ENCODE measurements at regions not wholly inside any gene's neighbourhood (a gene's known extent, or its start where the extent isn't known, plus 50 kb on each side); places are given as distances from the start of the nearest gene placed in this dataset.

GRCh38 chr16:16994831-16995230 is 475.9 kb downstream of the XYLT1 start:
- 83% methylated on average over 4 of the region's 5 CpGs; no CpG with 5 or more reads in 1 of the 2 experiments for WGBS, 2 experiments (ENCODE audit: extremely low coverage in 2 of 2, insufficient read length in 1 of 2)
- H3K23ac ChIP-seq (ENCODE audit: low read depth, low read length): no peak overlapping the region
- CTCF ChIA-PET: no interaction called here
- in situ Hi-C loops (cut with MboI; ENCODE audit: low sequenced_read_pairs) (no loop called here), intact Hi-C loops (cut with micrococcal nuclease) (no loop called here), dilution Hi-C loops (cut with HindIII; ENCODE audit: low sequenced_read_pairs, unreplicated experiment) (no loop called here)
- H3K79me1 ChIP-seq (ENCODE audit: low read depth in 1 of 2, low read length in 2 of 2): no peaks in the 10 kb centered on the region
- no peak overlapping the region for H2BK15ac ChIP-seq (ENCODE audit: low read depth, low read length)
- BruUV-seq (replicated peaks): no TSS peak
- H2BK120ac ChIP-seq (ENCODE audit: low read depth, low read length): no peak overlapping the region
- POLR2A ChIA-PET (ENCODE audit: unreplicated experiment): no interaction called here
- no peak overlapping the region for H4K91ac ChIP-seq (ENCODE audit: insufficient read depth, low read depth, low read length)
- peaks cover 9% of the 10 kb centered on the region; the same call in 1 of the 2 replicates for H3K9me3 ChIP-seq (ENCODE audit: control insufficient read depth, insufficient read depth, low read length)
- no peak overlapping the region for H4K5ac ChIP-seq (ENCODE audit: low read depth, low read length)
- H3K18ac ChIP-seq (ENCODE audit: low read depth, low read length): no peak overlapping the region
- no peak overlapping the region for H3K4me2 ChIP-seq (ENCODE audit: low read depth, low read length)
- no peak overlapping the region for H3K4ac ChIP-seq (ENCODE audit: low read depth, low read length)
- H3K9me1 ChIP-seq (ENCODE audit: insufficient read depth, low read length): no peaks in the 10 kb centered on the region
- H3K27me3 ChIP-seq (ENCODE audit: control insufficient read depth, insufficient read depth, low read length): no peaks in the 10 kb centered on the region
- TF ChIP-seq CEBPB (IDR thresholded peaks at IDR 0.05; ENCODE audit: low read depth, low read length) (no peak), MXI1 (IDR thresholded peaks at IDR 0.05; ENCODE audit: borderline replicate concordance, low read depth, low read length) (no peak), USF2 (IDR thresholded peaks at IDR 0.05; ENCODE audit: low read depth, low read length) (no peak), RFX5 (IDR thresholded peaks at IDR 0.05; ENCODE audit: low read depth, low read length) (no peak), FOS (IDR thresholded peaks at IDR 0.05; ENCODE audit: low read depth, low read length) (no peak), SMC3 (IDR thresholded peaks at IDR 0.05; ENCODE audit: low read depth, low read length) (no peak), RAD21 (IDR thresholded peaks at IDR 0.05; ENCODE audit: low read length) (no peak), CHD1 (IDR thresholded peaks at IDR 0.05; ENCODE audit: low read depth, low read length) (no peak), POLR2A (IDR thresholded peaks at IDR 0.05; ENCODE audit: low read depth, low read length) (no peak), MAZ (IDR thresholded peaks at IDR 0.05; ENCODE audit: borderline replicate concordance, low read depth, low read length) (no peak), MAFK (IDR thresholded peaks at IDR 0.05; ENCODE audit: low read depth, low read length) (no peak), NFE2L2 (IDR thresholded peaks at IDR 0.05; ENCODE audit: low read depth, low read length) (no peak), CTCF (conservative IDR thresholded peaks at IDR 0.05; ENCODE audit: low read depth, low read length) (no peak), RCOR1 (IDR thresholded peaks at IDR 0.05; ENCODE audit: insufficient replicate concordance, low read length) (no peak), BHLHE40 (IDR thresholded peaks at IDR 0.05; ENCODE audit: low read depth, low read length) (no peak)
- TF ChIP-seq, protein P1, sequence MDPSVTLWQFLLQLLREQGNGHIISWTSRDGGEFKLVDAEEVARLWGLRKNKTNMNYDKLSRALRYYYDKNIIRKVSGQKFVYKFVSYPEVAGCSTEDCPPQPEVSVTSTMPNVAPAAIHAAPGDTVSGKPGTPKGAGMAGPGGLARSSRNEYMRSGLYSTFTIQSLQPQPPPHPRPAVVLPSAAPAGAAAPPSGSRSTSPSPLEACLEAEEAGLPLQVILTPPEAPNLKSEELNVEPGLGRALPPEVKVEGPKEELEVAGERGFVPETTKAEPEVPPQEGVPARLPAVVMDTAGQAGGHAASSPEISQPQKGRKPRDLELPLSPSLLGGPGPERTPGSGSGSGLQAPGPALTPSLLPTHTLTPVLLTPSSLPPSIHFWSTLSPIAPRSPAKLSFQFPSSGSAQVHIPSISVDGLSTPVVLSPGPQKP (IDR thresholded peaks at IDR 0.05; ENCODE audit: borderline replicate concordance, low read depth, low read length): no peak
- H3K14ac ChIP-seq (replicated peaks; ENCODE audit: low read depth, low read length): no peak overlapping the region
- ATAC-seq (ENCODE audit: low read depth) (no peak), DNase-seq (no peak)
- H2BK20ac ChIP-seq (ENCODE audit: low read depth, low read length): no peak overlapping the region
- H3K9ac ChIP-seq (ENCODE audit: low read depth, low read length): no peak overlapping the region
- no peak overlapping the region for H2AK9ac ChIP-seq (replicated peaks; ENCODE audit: low read depth, low read length, poor library complexity)
- no peaks in the 10 kb centered on the region for H4K20me1 ChIP-seq (ENCODE audit: insufficient read depth, low read length)
- no peak overlapping the region for H3K56ac ChIP-seq (ENCODE audit: extremely low read depth, insufficient read depth, low read length)
- H2AK5ac ChIP-seq (ENCODE audit: low read depth, low read length): no peak overlapping the region
- H3K27ac ChIP-seq (ENCODE audit: insufficient read depth, low read length): no peak overlapping the region
- H3K4me3 ChIP-seq (ENCODE audit: insufficient read depth, low read depth, low read length): no peak overlapping the region
- H3K36me3 ChIP-seq (ENCODE audit: control insufficient read depth, insufficient read depth, low read length): no peaks in the 10 kb centered on the region
- no peak overlapping the region for H2AFZ ChIP-seq (replicated peaks; ENCODE audit: low read length, poor library complexity)
- no peak overlapping the region for H2BK5ac ChIP-seq (ENCODE audit: low read depth, low read length, poor library complexity, severe bottlenecking)
- H4K8ac ChIP-seq (ENCODE audit: low read depth in 2 of 2, low read length in 2 of 2): no peak overlapping the region
- H3K4me1 ChIP-seq (ENCODE audit: control insufficient read depth, insufficient read depth, low read length): no peaks in the 10 kb centered on the region
